ENCODE measurements at regions not wholly inside any gene's neighbourhood (a gene's known extent, or its start where the extent isn't known, plus 50 kb on each side); places are given as distances from the start of the nearest gene placed in this dataset.

DNA sequence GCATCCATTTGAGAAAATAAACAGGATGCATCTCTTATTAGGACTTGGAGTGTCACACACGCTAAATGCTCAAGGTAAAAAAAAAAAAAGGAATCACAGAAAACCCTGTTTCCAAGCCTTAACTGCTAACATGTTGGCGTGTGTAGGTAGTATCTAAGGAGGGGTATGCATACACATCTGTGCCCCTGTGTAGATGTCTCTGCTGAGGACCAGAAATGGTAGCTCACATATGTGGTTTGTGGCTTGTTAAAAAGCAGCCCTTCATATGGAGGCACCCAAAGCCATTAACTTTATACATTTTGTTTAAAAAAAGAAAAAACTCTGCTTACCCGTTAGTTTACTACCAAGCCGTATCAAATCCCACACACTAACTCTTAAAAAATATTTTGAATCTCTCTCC lies 314.1 kb downstream of the SNAPC1 start:
- no peak for DNase-seq
- Mint-ChIP-seq H3K9me3 (no peaks in the 10 kb centered on the region), H3K27me3 (no peaks in the 10 kb centered on the region), H3K27ac (no peak overlapping the region), H3K4me3 (no peak overlapping the region), H3K4me1 (peaks cover 25% of the 10 kb centered on the region)
- ATAC-seq = no peak

DNA sequence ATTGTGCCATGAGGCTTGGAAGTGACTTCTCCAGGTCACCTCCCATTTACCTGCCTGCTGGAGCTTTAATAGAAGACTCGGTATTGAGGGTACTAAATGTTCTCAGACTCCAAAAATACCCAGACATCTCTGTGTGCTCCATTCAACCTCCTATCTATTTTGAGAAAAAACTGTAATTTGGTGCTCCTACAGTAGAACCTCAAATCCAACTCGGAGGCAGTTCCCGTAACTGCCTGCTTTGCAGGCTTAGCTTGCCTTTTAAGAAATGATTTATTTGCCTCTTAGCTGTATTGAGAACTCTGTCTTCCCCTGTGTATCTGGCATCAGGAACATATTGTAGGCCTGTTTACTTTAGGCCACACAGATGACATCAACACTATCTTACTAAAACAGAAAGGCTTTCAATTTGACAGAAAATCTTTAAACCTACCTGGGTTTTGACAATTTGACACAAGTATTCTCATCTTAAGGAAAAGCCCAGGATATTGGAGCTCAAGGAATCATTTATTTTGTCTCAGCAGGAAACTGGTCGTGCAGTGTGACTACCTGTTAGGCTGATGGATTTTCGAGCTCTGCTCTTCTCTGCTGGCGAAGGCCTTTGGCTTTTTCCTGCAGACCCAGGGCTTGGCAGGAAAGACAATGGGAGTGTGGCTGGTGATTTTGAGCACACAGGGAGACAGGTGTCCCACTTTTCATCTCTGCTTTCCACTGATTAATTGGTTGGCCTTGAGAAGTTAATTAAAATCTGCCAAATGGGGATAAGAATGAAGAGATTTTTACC lies 314.8 kb downstream of the SNAPC1 start:
- ATAC-seq (no peak), DNase-seq (no peak)
- Mint-ChIP-seq H3K27me3 (no peaks in the 10 kb centered on the region), H3K27ac (peak overlapping the region; percentile 4 to 53), H3K4me1 (peaks cover 30% of the 10 kb centered on the region), H3K4me3 (peak overlapping the region in 1 of 2 donors; percentile 38), H3K9me3 (no peaks in the 10 kb centered on the region)

DNA sequence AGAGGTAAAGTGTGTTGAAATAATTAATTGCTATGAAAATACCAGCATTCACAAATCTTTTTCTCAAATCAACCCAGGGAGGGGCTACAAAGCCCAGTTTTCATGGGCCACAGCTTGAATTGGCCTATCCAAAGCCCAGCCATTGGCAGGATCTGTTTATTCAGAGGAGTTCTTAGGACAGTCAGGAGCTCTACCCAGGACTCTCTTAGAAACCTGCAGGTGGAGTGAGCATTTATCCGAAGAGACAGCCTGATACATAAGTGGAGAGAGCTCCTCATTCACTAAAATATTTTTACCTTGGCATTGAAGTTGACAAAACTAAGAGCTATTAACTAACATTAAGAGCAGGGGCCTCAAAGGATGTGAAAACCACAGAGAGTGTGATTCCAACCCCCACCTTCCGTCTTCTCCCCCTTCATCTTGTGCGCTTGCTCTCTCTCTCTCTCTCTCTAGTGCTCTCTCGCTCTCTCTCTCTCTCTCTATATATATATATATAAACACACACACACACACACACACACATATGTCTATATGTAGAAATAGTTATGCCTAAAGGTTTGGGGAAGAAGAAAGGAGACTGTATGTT lies 315.5 kb downstream of the SNAPC1 start:
- DNase-seq = no peak
- no peaks in the 10 kb centered on the region for H3K9me3 Mint-ChIP-seq
- no peak overlapping the region for H3K27ac Mint-ChIP-seq
- peak; percentile 85 for ATAC-seq
- H3K27me3 Mint-ChIP-seq = peaks cover 4% of the 10 kb centered on the region
- H3K4me1 Mint-ChIP-seq = peaks cover 31% of the 10 kb centered on the region
- no peak overlapping the region for H3K4me3 Mint-ChIP-seq

DNA sequence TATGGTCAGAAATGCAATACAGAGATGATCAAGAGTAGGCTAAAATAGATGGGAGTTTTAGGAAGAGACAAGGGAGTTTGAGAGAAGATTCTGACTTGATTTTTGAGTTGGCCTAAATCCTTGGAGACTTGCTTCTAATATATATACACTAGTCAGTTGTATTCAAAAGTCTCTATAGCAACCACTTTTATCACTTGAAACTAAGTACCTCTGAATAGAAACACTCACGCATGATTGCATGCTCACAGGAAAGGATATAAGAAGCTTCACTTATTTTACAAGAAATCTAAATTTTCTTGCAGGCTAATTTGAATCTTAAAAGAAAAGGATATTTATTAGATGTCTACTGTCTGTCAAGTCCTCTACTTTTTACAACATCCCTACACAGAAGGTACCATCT lies 316.8 kb downstream of the SNAPC1 start:
- Mint-ChIP-seq H3K4me3 (no peak overlapping the region), H3K9me3 (no peaks in the 10 kb centered on the region), H3K4me1 (peaks cover 31% of the 10 kb centered on the region), H3K27me3 (peaks cover 12% of the 10 kb centered on the region), H3K27ac (no peak overlapping the region)
- DNase-seq = no peak
- no peak for ATAC-seq

DNA sequence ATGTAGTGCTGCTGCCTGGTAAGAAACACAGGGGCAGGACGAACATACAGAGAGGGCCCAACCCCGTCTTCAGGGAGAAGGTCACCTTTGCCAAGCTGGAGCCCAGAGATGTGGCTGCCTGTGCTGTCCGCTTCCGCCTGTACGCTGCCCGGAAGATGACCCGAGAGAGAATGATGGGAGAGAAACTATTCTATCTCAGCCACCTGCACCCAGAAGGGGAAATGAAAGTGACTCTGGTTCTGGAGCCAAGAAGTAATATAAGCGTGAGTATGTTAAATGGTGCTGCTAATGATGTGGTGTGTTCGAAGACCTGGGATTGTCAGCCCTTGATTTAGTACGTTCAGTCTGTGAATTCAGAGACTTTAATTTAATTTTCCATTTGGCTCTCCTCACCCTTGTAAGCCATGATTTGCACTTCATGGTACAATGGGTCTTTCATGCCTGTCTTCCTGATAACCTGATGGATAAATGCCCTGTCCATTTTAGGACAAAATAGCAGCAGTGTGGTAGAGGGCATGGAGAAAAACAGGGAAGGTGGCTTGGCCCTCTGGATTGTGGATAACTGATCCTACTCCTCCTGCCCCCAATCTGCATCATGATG lies 318.9 kb downstream of the SNAPC1 start:
- no peak for ATAC-seq
- peaks cover 31% of the 10 kb centered on the region for H3K4me1 Mint-ChIP-seq
- DNase-seq = no peak
- no peak overlapping the region for H3K4me3 Mint-ChIP-seq
- H3K27me3 Mint-ChIP-seq = peaks cover 12% of the 10 kb centered on the region
- peaks cover 0 to 9% of the 10 kb centered on the region in 2 donors for H3K9me3 Mint-ChIP-seq
- H3K27ac Mint-ChIP-seq = no peak overlapping the region

DNA sequence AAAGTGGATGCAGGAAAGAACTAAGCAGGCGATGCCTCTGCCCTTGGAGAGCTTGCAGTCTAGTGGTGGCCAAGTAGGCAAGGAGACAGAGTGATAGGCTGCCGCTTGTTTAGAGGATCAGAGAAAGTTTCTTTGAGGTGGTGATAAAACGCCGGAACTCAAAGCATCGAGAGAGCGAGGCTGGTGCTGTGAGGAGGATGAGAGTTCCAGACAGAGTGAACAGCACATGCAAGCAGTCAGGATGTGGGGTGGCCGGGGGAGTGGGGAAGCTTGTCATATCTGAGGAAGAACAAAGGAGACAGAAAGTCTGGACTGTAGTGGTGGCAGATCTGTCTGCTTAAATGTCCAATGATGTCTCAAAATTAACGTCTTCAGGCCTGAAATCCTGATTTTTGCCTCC lies 319.7 kb downstream of the SNAPC1 start:
- Mint-ChIP-seq H3K4me1 (peaks cover 25% of the 10 kb centered on the region), H3K4me3 (no peak overlapping the region), H3K27ac (no peak overlapping the region), H3K9me3 (peaks cover 3 to 9% of the 10 kb centered on the region in 2 donors), H3K27me3 (peaks cover 12% of the 10 kb centered on the region)
- DNase-seq (no peak), ATAC-seq (no peak)

DNA sequence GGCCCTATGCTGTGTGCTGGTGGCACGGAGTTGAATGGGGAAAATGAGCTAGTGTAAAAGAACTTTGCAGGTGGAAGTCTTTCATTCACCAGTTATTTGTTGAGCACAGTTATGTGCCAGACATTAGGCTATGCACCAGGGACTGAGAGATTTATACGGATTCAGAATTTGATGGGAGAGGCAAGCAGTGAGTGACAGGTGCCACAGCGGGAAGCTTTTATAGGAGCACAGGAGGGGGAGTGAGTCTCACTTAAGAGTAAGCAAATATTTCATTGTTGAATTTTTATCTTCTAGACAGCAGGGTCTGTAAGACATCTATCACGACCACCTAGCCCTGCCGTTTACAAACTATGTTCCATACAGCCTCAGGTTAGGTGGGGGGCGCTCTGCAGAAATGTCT lies 320.6 kb downstream of the SNAPC1 start:
- Mint-ChIP-seq H3K27ac (no peak overlapping the region), H3K4me1 (peaks cover 17% of the 10 kb centered on the region), H3K9me3 (peaks cover 4 to 9% of the 10 kb centered on the region in 2 donors), H3K27me3 (peaks cover 12% of the 10 kb centered on the region), H3K4me3 (no peak overlapping the region)
- DNase-seq = no peak
- no peak for ATAC-seq

DNA sequence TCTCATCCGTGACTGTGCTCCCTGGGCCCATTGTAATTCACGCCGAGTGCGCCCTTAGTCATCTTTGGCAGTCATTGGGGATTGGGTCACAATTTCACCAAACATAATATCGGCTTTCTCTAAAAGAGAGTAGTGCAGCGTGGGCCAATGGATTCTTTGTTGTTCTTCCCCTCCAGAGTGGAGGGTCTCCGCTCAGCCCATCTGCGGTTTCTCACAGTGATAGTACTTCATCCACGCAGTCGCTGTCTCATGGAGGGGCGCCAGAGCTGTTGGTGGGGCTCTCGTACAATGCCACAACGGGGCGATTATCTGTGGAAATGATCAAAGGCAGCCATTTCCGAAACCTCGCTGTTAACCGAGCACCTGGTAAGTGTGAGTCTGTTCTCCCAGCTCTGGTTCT lies 321.8 kb downstream of the SNAPC1 start:
- no peak for ATAC-seq
- H3K9me3 Mint-ChIP-seq = peaks cover 4 to 9% of the 10 kb centered on the region in 2 donors
- no peak overlapping the region for H3K4me3 Mint-ChIP-seq
- peaks cover 12% of the 10 kb centered on the region for H3K27me3 Mint-ChIP-seq
- DNase-seq = no peak
- H3K27ac Mint-ChIP-seq = no peak overlapping the region
- peaks cover 6% of the 10 kb centered on the region for H3K4me1 Mint-ChIP-seq

DNA sequence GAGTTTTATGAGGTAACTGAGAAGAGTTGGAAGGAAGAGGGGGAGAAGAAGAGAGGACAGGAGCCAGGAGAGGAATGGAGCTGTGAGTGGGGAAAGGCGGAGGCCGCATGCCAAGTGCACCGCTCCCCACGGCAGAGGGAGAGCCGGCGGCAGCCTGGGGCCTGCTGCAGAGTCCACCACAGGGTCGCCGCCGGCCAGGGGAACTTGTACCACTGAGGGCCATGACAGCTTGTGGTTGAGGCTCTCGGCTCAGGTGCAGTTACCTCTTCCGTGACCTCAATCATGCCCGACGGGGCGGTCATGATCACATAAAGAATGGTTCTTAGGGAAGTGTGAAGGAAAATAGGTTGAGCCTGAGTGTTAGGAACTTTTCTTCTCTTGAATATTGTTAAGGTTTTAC lies 325.0 kb downstream of the SNAPC1 start:
- no peaks in the 10 kb centered on the region for H3K4me1 Mint-ChIP-seq
- H3K4me3 Mint-ChIP-seq = no peak overlapping the region
- ATAC-seq (no peak), DNase-seq (no peak)
- H3K9me3 Mint-ChIP-seq = peaks cover 4 to 9% of the 10 kb centered on the region in 2 donors
- peaks cover 14% of the 10 kb centered on the region for H3K27me3 Mint-ChIP-seq
- no peak overlapping the region for H3K27ac Mint-ChIP-seq

DNA sequence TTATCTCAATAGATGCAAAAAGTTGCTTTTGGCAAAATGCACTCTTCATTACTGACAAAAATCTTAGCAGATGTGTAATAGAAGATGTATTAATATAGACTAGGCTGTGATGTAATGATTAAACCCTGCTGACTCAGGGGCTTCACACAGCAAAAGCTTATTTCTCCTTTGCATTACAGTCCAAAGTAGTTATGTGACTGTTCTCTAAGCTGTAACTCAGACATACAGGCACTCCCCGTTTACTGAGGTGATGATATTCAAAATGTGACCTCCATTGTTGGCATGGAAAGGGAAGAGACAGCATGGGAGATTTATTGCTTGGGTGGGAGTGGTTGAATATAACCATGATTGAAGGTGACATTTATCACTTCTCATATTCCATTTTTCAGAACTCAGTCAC lies 331.5 kb downstream of the SNAPC1 start:
- Mint-ChIP-seq H3K27ac (no peak overlapping the region), H3K9me3 (no peaks in the 10 kb centered on the region), H3K27me3 (peaks cover 21% of the 10 kb centered on the region), H3K4me1 (no peaks in the 10 kb centered on the region), H3K4me3 (no peak overlapping the region)
- DNase-seq (no peak), ATAC-seq (no peak)

DNA sequence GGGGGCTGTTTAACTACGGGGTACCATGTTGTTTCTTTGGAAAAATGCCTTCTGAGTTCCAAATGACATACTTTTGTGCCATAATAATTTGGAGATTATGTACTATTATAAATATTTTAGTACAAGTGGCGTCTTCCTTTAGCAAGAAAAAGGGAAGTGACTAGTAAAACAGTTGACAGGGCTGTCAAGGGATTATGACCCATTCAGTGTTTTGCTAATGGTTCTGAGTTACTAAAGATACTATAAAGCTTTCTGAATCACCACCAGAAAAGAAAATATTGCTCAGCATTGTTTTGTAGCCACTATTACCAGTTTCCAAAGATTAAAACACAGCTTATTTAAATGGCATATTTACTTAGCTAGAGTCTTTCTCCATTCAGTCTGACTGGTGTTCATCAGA lies 334.9 kb downstream of the SNAPC1 start:
- Mint-ChIP-seq H3K27ac (no peak overlapping the region), H3K4me1 (no peaks in the 10 kb centered on the region), H3K27me3 (peaks cover 27% of the 10 kb centered on the region), H3K9me3 (no peaks in the 10 kb centered on the region), H3K4me3 (no peak overlapping the region)
- ATAC-seq (no peak), DNase-seq (no peak)

DNA sequence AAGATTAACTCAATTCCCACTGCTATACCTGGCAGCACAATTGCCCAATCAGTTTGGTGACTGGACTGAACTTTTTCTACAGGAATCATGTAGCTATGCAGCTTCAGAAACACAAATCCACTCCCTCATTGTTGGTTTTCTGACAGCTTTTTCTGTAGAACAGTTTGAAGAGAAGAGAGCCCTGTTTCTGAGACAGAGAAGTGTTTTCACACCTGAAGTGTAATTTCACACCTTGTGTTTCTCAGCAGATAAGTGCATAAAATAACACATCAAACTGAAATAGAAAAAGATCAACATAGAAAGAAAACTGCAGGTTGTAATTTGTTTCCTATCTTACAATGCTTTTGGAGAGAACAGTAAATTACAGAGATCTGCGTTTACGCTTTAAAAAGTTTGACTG lies 335.6 kb downstream of the SNAPC1 start:
- no peaks in the 10 kb centered on the region for H3K4me1 Mint-ChIP-seq
- H3K27ac Mint-ChIP-seq = no peak overlapping the region
- H3K9me3 Mint-ChIP-seq = no peaks in the 10 kb centered on the region
- H3K4me3 Mint-ChIP-seq = no peak overlapping the region
- DNase-seq = no peak
- no peak for ATAC-seq
- peaks cover 19% of the 10 kb centered on the region for H3K27me3 Mint-ChIP-seq

DNA sequence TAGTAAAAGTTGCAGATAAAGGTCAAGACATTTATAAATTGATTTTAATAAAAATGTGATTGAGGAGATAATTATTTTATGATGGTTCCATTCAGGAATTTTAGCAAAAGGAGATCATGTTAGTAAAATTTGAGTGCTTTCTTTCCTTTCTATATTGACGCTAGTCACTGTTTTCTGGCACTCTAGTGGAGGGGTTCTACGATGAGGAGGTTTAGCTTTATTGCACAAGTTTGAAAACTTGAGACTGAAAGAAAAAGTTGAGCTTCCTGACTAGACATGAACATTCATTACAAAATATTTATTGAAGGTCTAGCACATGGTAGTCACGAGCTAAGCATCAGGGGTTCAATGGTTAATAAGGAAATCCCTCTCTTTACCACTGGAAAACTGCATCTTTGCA lies 336.1 kb downstream of the SNAPC1 start:
- Mint-ChIP-seq H3K27me3 (peaks cover 22% of the 10 kb centered on the region), H3K9me3 (no peaks in the 10 kb centered on the region), H3K4me3 (no peak overlapping the region), H3K4me1 (no peaks in the 10 kb centered on the region), H3K27ac (no peak overlapping the region)
- DNase-seq (no peak), ATAC-seq (no peak)

DNA sequence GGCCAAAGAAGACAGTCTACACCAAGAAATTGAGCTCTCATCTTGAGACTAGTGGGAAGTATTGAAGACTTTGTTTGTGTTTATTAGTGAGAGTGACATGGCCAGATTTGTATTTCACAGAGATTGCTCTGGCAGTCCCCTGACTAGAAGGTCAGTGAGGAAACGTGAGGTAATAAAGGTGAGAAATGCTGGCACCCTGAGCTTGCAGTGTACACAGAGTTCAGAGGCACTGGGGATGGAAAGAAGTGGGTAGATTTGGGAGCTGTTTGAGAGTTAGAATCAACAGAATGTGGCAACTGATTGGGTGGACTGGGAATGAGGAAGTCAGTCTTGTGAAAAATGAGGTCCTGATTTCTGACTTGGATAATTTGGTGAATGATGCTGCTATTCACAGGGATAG lies 336.9 kb downstream of the SNAPC1 start:
- DNase-seq (no peak), ATAC-seq (no peak)
- Mint-ChIP-seq H3K4me1 (no peaks in the 10 kb centered on the region), H3K27me3 (peaks cover 29% of the 10 kb centered on the region), H3K4me3 (no peak overlapping the region), H3K9me3 (no peaks in the 10 kb centered on the region), H3K27ac (no peak overlapping the region)

DNA sequence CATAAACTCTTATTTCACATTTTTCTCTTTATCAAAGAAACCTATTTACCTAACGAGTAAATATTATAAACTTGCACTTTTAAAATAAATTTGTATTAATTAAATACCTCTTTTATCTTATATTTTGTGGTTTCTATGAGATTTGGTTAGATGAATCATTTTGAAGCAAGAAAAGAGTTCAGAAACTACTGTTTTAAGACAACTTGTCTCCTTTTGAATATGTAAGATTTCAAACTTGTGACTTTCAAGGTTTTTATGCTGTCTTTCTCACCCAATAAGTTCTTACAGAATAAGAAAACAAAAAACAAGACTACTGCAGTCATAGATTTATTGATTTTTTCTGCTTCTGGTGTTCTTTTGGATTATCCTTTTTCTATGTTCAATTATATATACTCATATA lies 339.0 kb downstream of the SNAPC1 start:
- no peak for ATAC-seq
- no peak overlapping the region for H3K27ac Mint-ChIP-seq

DNA sequence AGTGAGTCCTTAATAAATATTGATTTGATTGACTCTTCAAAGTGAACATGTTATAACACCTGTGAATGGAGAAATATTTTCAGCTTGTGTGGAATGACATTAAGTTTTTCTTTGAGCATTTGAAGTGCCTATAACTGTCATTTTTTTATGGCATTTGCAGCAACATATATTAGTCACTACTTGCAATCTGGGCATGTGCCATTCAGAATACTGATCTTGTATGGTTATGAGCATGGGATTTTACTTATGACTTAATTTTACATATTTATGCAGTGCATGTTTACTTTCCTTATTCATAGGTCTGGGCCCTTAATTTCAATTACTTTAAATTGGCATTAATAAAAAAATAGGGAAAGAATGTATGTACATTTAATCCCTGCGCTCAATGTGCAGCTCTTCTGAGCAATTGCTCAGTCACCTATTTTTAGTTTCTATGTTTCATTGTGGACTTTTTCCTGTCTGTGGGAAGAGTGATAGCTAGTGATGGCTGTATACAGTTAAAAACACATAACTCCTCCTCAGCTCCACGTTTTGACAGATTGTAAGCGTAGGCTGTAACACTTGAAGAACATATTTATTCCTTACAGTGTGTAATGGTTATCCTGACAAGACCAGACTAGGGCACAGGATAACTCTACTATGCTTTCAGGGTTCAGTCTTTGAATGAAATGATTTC lies 339.6 kb downstream of the SNAPC1 start:
- no peak overlapping the region for H3K4me3 Mint-ChIP-seq
- ATAC-seq (no peak), DNase-seq (no peak)
- H3K4me1 Mint-ChIP-seq = no peaks in the 10 kb centered on the region
- no peaks in the 10 kb centered on the region for H3K9me3 Mint-ChIP-seq
- H3K27me3 Mint-ChIP-seq = peaks cover 29% of the 10 kb centered on the region
- no peak overlapping the region for H3K27ac Mint-ChIP-seq

More for the DNA sequence above, 339.0 kb downstream of the SNAPC1 start:
- Mint-ChIP-seq H3K27me3 (peaks cover 29% of the 10 kb centered on the region), H3K9me3 (no peaks in the 10 kb centered on the region), H3K4me1 (no peaks in the 10 kb centered on the region), H3K4me3 (no peak overlapping the region)
- no peak for DNase-seq
